Mesothelial cell of epicardium (in vitro differentiated cells): ENCODE measurements at regions not wholly inside any gene's neighbourhood (a gene's known extent, or its start where the extent isn't known, plus 50 kb on each side); places are given as distances from the start of the nearest gene placed in this dataset.

ENCODE experiments used
- DNase-seq, 2 experiments: peaks; one replicate each; pipeline ENCODE4 v3.0.0; 2021; ENCODE audit warnings: low spot score in 2 of 2; ENCODE audit not compliant: unreplicated experiment in 2 of 2
- H3K27ac Mint-ChIP-seq: 2 replicates; pipeline ENCODE4 v1.8.0; 2021; ENCODE audit warnings: mixed read lengths
- H3K27me3 Mint-ChIP-seq: 2 replicates; pipeline ENCODE4 v1.8.0; 2021; ENCODE audit warnings: low read depth, mixed read lengths
- H3K36me3 Mint-ChIP-seq: 2 replicates; pipeline ENCODE4 v1.8.0; 2021; ENCODE audit warnings: mixed read lengths
- H3K4me1 Mint-ChIP-seq: 2 replicates; pipeline ENCODE4 v1.8.0; 2021; ENCODE audit warnings: mixed read lengths
- H3K4me3 Mint-ChIP-seq: 2 replicates; pipeline ENCODE4 v1.8.0; 2021; ENCODE audit warnings: mild to moderate bottlenecking, moderate library complexity, mixed read lengths
- H3K9me3 Mint-ChIP-seq: 2 replicates; pipeline ENCODE4 v1.8.0; 2021; ENCODE audit warnings: mixed read lengths
- CTCF ChIP-seq: fragments of 200-600 bp; sonication (generic); IDR thresholded peaks from one replicate; pipeline ENCODE4 v1.5.0; 2021; ENCODE audit warnings: antibody characterized with exemption; ENCODE audit not compliant: unreplicated experiment

- no peak overlapping the region for H3K4me3 Mint-ChIP-seq
- no peak overlapping the region for H3K27ac Mint-ChIP-seq
- no peaks in the 10 kb centered on the region for H3K36me3 Mint-ChIP-seq
- H3K9me3 Mint-ChIP-seq = no peaks in the 10 kb centered on the region
- TF ChIP-seq CTCF = no peak
- H3K27me3 Mint-ChIP-seq = peaks cover 58% of the 10 kb centered on the region
- H3K4me1 Mint-ChIP-seq = no peaks in the 10 kb centered on the region
- DNase-seq = no peak
Observed at GRCh38 chr20:62580052-62580451, 62.3 kb upstream of the SLCO4A1 start.

- Mint-ChIP-seq H3K36me3 (no peaks in the 10 kb centered on the region), H3K9me3 (no peaks in the 10 kb centered on the region), H3K27ac (no peak overlapping the region), H3K4me3 (no peak overlapping the region), H3K4me1 (no peaks in the 10 kb centered on the region), H3K27me3 (peaks cover 62% of the 10 kb centered on the region)
- DNase-seq = no peak
- TF ChIP-seq CTCF = no peak
Observed at GRCh38 chr20:62580733-62581132, 61.6 kb upstream of the SLCO4A1 start.

- Mint-ChIP-seq H3K9me3 (no peaks in the 10 kb centered on the region), H3K36me3 (no peaks in the 10 kb centered on the region), H3K27me3 (peaks cover 63% of the 10 kb centered on the region), H3K4me3 (no peak overlapping the region), H3K4me1 (no peaks in the 10 kb centered on the region), H3K27ac (no peak overlapping the region)
- DNase-seq = no peak
- TF ChIP-seq CTCF = no peak
Observed at GRCh38 chr20:62581308-62581707, 61.0 kb upstream of the SLCO4A1 start.

- TF ChIP-seq CTCF = no peak
- Mint-ChIP-seq H3K9me3 (no peaks in the 10 kb centered on the region), H3K27me3 (peaks cover 61% of the 10 kb centered on the region), H3K27ac (no peak overlapping the region), H3K36me3 (no peaks in the 10 kb centered on the region), H3K4me3 (no peak overlapping the region), H3K4me1 (no peaks in the 10 kb centered on the region)
- no peak for DNase-seq
Observed at GRCh38 chr20:62581806-62582205, 60.5 kb upstream of the SLCO4A1 start.

GRCh38 chr20:62583424-62583920 lies 58.8 kb upstream of the SLCO4A1 start:
- H3K27ac Mint-ChIP-seq = no peak overlapping the region

More at GRCh38 chr20:62583424-62583920, 58.8 kb upstream of the SLCO4A1 start:
- H3K4me3 Mint-ChIP-seq = no peak overlapping the region
- H3K27me3 Mint-ChIP-seq = peaks cover 64% of the 10 kb centered on the region
- no peak for DNase-seq
- H3K36me3 Mint-ChIP-seq = no peaks in the 10 kb centered on the region
- no peak for TF ChIP-seq CTCF
- no peaks in the 10 kb centered on the region for H3K4me1 Mint-ChIP-seq
- H3K9me3 Mint-ChIP-seq = no peaks in the 10 kb centered on the region
